AG10803 (cell line): ENCODE measurements at regions not wholly inside any gene's neighbourhood (a gene's known extent, or its start where the extent isn't known, plus 50 kb on each side); places are given as distances from the start of the nearest gene placed in this dataset.

Source experiments
- DNase-seq: peaks from one replicate; pipeline ENCODE4 v3.0.0; 2010; ENCODE audit warnings: low read depth
- H3K4me3 ChIP-seq: 2 replicates; pipeline ENCODE4 v1.5.1; 2011; ENCODE audit warnings: mild to moderate bottlenecking, low read length, control low read depth
- CTCF ChIP-seq: conservative IDR thresholded peaks from 2 replicates; pipeline ENCODE4 v1.5.1; 2011; ENCODE audit warnings: mild to moderate bottlenecking, low read length, control low read depth, inconsistent platforms

GRCh38 chr1:208527156-208527555 lies 283.0 kb upstream of the PLXNA2 start:
- no peak overlapping the region for H3K4me3 ChIP-seq
- no peak for TF ChIP-seq CTCF
- DNase-seq = no peak

GRCh38 chr1:208528578-208529240 lies 284.5 kb upstream of the PLXNA2 start:
- TF ChIP-seq CTCF = no peak
- DNase-seq = no peak
- no peak overlapping the region for H3K4me3 ChIP-seq

GRCh38 chr1:208531003-208531750 lies 287.0 kb upstream of the PLXNA2 start:
- no peak overlapping the region for H3K4me3 ChIP-seq
- TF ChIP-seq CTCF = no peak
- DNase-seq = no peak

- H3K4me3 ChIP-seq = no peak overlapping the region
- no peak for DNase-seq
Observed at GRCh38 chr1:208533746-208534598, 289.8 kb upstream of the PLXNA2 start.

GRCh38 chr1:208534599-208534897 lies 290.4 kb upstream of the PLXNA2 start:
- TF ChIP-seq CTCF = no peak
- H3K4me3 ChIP-seq = no peak overlapping the region
- DNase-seq = peak; percentile 36

More at GRCh38 chr1:208533746-208534598, 289.8 kb upstream of the PLXNA2 start:
- TF ChIP-seq CTCF = no peak

- no peak for TF ChIP-seq CTCF
- no peak for DNase-seq
- H3K4me3 ChIP-seq = no peak overlapping the region
Observed at GRCh38 chr1:208534979-208535378, 290.8 kb upstream of the PLXNA2 start.
